NT2/D1 (cell line): ENCODE measurements at regions not wholly inside any gene's neighbourhood (a gene's known extent, or its start where the extent isn't known, plus 50 kb on each side); places are given as distances from the start of the nearest gene placed in this dataset.

ENCODE experiments used
- SUZ12 ChIP-seq: IDR thresholded peaks from 2 replicates; pipeline ENCODE4 v1.6.1; 2011; ENCODE audit not compliant: insufficient read length, insufficient read depth; ENCODE audit errors: extremely low read depth
- YY1 ChIP-seq: IDR thresholded peaks from 2 replicates; pipeline ENCODE4 v1.6.1; 2011; ENCODE audit not compliant: insufficient read length, insufficient read depth
- ZNF274 ChIP-seq: IDR thresholded peaks from 2 replicates; pipeline ENCODE4 v1.6.1; 2011; ENCODE audit warnings: mild to moderate bottlenecking, low read depth, low read length

GRCh38 chr21:28110716-28111115 is 882.0 kb downstream of the LTN1 start:
- no peak for TF ChIP-seq YY1
- TF ChIP-seq ZNF274, result no peak
- no peak for TF ChIP-seq SUZ12
